K562 (cell line): ENCODE measurements at regions not wholly inside any gene's neighbourhood (a gene's known extent, or its start where the extent isn't known, plus 50 kb on each side); places are given as distances from the start of the nearest gene placed in this dataset.

Experiments used
- C11orf30 ChIP-seq: fragments of 450-650 bp; IDR thresholded peaks from 2 replicates; pipeline ENCODE4 v1.6.1; 2016; ENCODE audit warnings: low read depth, mild to moderate bottlenecking
- CBX5 ChIP-seq: IDR thresholded peaks from 2 replicates; pipeline ENCODE4 v1.6.1; 2014; ENCODE audit warnings: low read depth, borderline replicate concordance
- ELF1 ChIP-seq: fragments of 200-800 bp; sonication (Bioruptor generic); IDR thresholded peaks from 2 replicates; pipeline ENCODE4 v1.6.1; 2016; ENCODE audit warnings: missing genetic modification characterization, missing compliant biosample characterization
- ETV1 ChIP-seq: fragments of 450-650 bp; conservative IDR thresholded peaks from 2 replicates; pipeline ENCODE4 v1.6.1; 2016; ENCODE audit warnings: missing genetic modification characterization, control low read depth, low read depth, missing compliant biosample characterization
- HNRNPLL ChIP-seq: fragments of 200-400 bp; formaldehyde crosslinking; IDR thresholded peaks from 2 replicates; pipeline ENCODE4 v1.6.1; 2017; ENCODE audit warnings: low read length, low read depth, mild to moderate bottlenecking; ENCODE audit not compliant: poor library complexity, severe bottlenecking
- HOMEZ ChIP-seq: fragments of 250-450 bp; sonication (Bioruptor Pico); IDR thresholded peaks from 2 replicates; pipeline ENCODE4 v1.4.0; 2020; ENCODE audit warnings: mild to moderate bottlenecking, moderate library complexity
- KLF13 ChIP-seq: fragments of 450-650 bp; IDR thresholded peaks from 2 replicates; pipeline ENCODE4 v1.6.1; 2016; ENCODE audit warnings: missing genetic modification characterization, low read depth, mild to moderate bottlenecking, missing compliant biosample characterization, moderate library complexity, borderline replicate concordance
- KLF16 ChIP-seq: IDR thresholded peaks from 2 replicates; pipeline ENCODE4 v1.6.1; 2016; ENCODE audit warnings: antibody characterized with exemption
- MYC ChIP-seq, 2 experiments: fragments of 250-450 bp in 1 of 2; sonication (Bioruptor Pico) in 1 of 2; IDR thresholded peaks; 2 replicates each; pipeline versions ENCODE4 v1.5.1 to v1.6.1; 2012 to 2021; ENCODE audit warnings: low read depth in 2 of 2, borderline replicate concordance in 1 of 2, improper control_type of control experiment in 1 of 2, low read length in 1 of 2, mild to moderate bottlenecking in 1 of 2, moderate library complexity in 1 of 2
- NR2C1 ChIP-seq, 2 experiments: fragments of 450-650 bp; IDR thresholded peaks; 2 replicates each; pipeline ENCODE4 v1.6.1; 2017; ENCODE audit warnings: mild to moderate bottlenecking in 2 of 2, antibody characterized with exemption in 1 of 2, inconsistent platforms in 1 of 2, missing compliant biosample characterization in 1 of 2, missing genetic modification characterization in 1 of 2
- NRF1 ChIP-seq, 2 experiments: fragments of 450-650 bp; IDR thresholded peaks in 1 of 2; conservative IDR thresholded peaks in 1 of 2; 2 replicates each; pipeline ENCODE4 v1.6.1; 2014; ENCODE audit warnings: mild to moderate bottlenecking in 2 of 2
- RBM25 ChIP-seq: fragments of 200-400 bp; formaldehyde crosslinking; IDR thresholded peaks from 2 replicates; pipeline ENCODE4 v1.6.1; 2018; ENCODE audit warnings: low read length, low read depth, moderate library complexity; ENCODE audit not compliant: severe bottlenecking
- SMAD4 ChIP-seq: fragments of 250-450 bp; sonication (Bioruptor Pico); conservative IDR thresholded peaks from 2 replicates; pipeline ENCODE4 v1.8.0; 2021; ENCODE audit warnings: inconsistent platforms, mild to moderate bottlenecking, moderate library complexity
- SREBF2 ChIP-seq: sonication (generic); formaldehyde crosslinking; IDR thresholded peaks from 2 replicates; pipeline ENCODE4 v1.4.0; 2020; ENCODE audit warnings: mild to moderate bottlenecking, missing genetic modification reagents
- TAL1 ChIP-seq: fragments of 450-650 bp; IDR thresholded peaks from 2 replicates; pipeline ENCODE4 v1.6.1; 2016; ENCODE audit warnings: mild to moderate bottlenecking
- U2AF1 ChIP-seq: fragments of 200-400 bp; formaldehyde crosslinking; optimal IDR thresholded peaks from 2 replicates; pipeline ENCODE3; 2017; ENCODE audit warnings: mild to moderate bottlenecking, low read depth, low read length, moderate library complexity
- U2AF2 ChIP-seq: fragments of 200-400 bp; formaldehyde crosslinking; optimal IDR thresholded peaks from 2 replicates; pipeline ENCODE3; 2017; ENCODE audit warnings: low read depth, mild to moderate bottlenecking, low read length
- ZNF408 ChIP-seq: fragments of 250-450 bp; sonication (Bioruptor Pico); IDR thresholded peaks from 2 replicates; pipeline ENCODE4 v1.4.0; 2020; ENCODE audit warnings: low read depth, mild to moderate bottlenecking, moderate library complexity
- ZNF766 ChIP-seq: fragments of 200-800 bp; sonication (Bioruptor generic); conservative IDR thresholded peaks from 2 replicates; pipeline ENCODE4 v1.6.1; 2016; ENCODE audit warnings: missing genetic modification characterization, missing compliant biosample characterization
- TF ChIP-seq, protein P1 (sequence below), 2 experiments: IDR thresholded peaks; 2 replicates each; pipeline ENCODE4 v1.6.1; 2012; ENCODE audit warnings: improper control_type of control experiment in 2 of 2, low read depth in 2 of 2, low read length in 2 of 2, borderline replicate concordance in 1 of 2
- TF ChIP-seq, protein P2 (sequence below): fragments of 250-450 bp; sonication (Bioruptor Pico); IDR thresholded peaks from 2 replicates; pipeline ENCODE4 v1.4.0; 2020

DNA sequence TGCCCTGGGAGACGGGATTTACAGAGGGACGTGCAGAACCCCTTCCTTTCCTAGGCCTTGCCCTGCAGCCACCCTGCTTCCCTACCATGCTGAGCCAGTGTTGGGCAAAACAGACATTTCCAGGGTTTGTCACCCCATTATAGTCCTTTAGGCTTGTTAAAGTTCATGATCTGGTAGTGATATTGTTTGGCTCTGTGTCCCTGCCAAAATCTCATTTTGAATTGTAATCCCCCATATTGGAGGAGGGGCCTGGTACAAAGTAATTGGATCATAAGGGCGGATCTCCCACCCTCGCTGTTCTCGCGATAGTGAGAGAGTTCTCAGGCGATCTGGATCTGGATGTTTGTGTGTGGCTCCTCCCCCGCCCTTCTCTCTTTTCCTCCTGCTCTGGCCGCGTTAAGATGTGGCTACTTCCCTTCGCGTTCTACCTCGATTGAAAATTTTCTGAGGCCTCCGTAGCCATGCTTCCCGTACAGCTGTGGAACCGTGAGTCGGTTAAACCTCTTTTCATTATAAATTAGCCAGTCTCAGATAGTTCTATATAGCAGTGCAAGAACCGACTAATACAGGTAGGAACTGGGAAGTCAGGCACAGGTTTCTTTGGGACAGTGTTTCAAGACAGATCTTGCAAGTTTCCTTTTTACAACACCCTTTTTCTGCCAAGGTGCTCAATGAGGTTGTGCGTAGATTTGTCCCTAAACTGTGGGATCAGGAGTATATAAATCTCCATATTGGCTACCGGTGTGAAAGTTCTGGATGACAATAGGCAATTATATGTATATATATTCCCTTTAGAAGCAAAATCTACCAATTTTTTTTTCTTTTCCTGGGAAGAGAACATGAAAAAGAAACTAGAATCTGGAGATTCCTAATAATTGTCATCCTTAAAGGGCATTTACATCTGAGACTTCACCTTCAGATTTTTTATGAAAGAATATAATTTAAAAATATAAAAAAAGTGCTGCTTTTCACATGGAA, 152.1 kb downstream of the SAMD5 start (continued):
- TF ChIP-seq RBM25 (peak; percentile 91), HNRNPLL (no peak), CBX5 (0 out of 2 replicates have a peak, but pooled peaks have one; percentile 19), U2AF2 (no peak), U2AF1 (no peak), TAL1 (no peak), ZNF408 (CRISPR knock-in tag) (no peak), KLF13 (tag) (no peak), KLF16 (no peak), NRF1 (conservative IDR thresholded peaks at IDR 0.05 in 1 of 2, IDR thresholded peaks at IDR 0.05 in 1 of 2) (peak; percentile 20 to 46; a peak in 2 of 4 replicates), MYC (IDR thresholded peaks at IDR 0.05; ENCODE audit: low read depth, low read length) (0 out of 2 replicates have a peak, but pooled peaks have one; percentile 39), MYC (CRISPR knock-in tag; IDR thresholded peaks at IDR 0.05; ENCODE audit: borderline replicate concordance, low read depth) (no peak), ETV1 (tag) (peak; percentile 26; the same call in 1 of the 2 replicates), ZNF766 (CRISPR knock-in tag) (peak; percentile 89), ELF1 (tag) (no peak), HOMEZ (CRISPR knock-in tag) (no peak), SMAD4 (CRISPR knock-in tag) (no peak), NR2C1 (IDR thresholded peaks at IDR 0.05) (no peak), NR2C1 (tag; IDR thresholded peaks at IDR 0.05) (no peak), C11orf30 (peak; percentile 50), SREBF2 (CRISPR knock-in tag) (0 out of 2 replicates have a peak, but pooled peaks have one; percentile 90)
- TF ChIP-seq, protein P1, sequence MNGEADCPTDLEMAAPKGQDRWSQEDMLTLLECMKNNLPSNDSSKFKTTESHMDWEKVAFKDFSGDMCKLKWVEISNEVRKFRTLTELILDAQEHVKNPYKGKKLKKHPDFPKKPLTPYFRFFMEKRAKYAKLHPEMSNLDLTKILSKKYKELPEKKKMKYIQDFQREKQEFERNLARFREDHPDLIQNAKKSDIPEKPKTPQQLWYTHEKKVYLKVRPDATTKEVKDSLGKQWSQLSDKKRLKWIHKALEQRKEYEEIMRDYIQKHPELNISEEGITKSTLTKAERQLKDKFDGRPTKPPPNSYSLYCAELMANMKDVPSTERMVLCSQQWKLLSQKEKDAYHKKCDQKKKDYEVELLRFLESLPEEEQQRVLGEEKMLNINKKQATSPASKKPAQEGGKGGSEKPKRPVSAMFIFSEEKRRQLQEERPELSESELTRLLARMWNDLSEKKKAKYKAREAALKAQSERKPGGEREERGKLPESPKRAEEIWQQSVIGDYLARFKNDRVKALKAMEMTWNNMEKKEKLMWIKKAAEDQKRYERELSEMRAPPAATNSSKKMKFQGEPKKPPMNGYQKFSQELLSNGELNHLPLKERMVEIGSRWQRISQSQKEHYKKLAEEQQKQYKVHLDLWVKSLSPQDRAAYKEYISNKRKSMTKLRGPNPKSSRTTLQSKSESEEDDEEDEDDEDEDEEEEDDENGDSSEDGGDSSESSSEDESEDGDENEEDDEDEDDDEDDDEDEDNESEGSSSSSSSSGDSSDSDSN (IDR thresholded peaks at IDR 0.05; ENCODE audit: borderline replicate concordance in 1 of 2, low read depth in 2 of 2, low read length in 2 of 2), result 0 out of 4 replicates have a peak, but pooled peaks of 1 of the 2 experiments have one; percentile 36
- TF ChIP-seq, protein P2, sequence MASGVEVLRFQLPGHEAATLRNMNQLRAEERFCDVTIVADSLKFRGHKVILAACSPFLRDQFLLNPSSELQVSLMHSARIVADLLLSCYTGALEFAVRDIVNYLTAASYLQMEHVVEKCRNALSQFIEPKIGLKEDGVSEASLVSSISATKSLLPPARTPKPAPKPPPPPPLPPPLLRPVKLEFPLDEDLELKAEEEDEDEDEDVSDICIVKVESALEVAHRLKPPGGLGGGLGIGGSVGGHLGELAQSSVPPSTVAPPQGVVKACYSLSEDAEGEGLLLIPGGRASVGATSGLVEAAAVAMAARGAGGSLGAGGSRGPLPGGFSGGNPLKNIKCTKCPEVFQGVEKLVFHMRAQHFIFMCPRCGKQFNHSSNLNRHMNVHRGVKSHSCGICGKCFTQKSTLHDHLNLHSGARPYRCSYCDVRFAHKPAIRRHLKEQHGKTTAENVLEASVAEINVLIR (CRISPR knock-in tag), result peak; percentile 30; the same call in 1 of the 2 replicates
